Transverse colon (tissue), 4 donors: ENCODE measurements at regions not wholly inside any gene's neighbourhood (a gene's known extent, or its start where the extent isn't known, plus 50 kb on each side); places are given as distances from the start of the nearest gene placed in this dataset.

Experiments
- DNase-seq: peaks from one replicate; pipeline ENCODE4 v3.0.0-alpha.2; 2019
- H3K27ac ChIP-seq, 4 donors: fragments of 200-600 bp; sonication (generic); 2 replicates each; pipeline ENCODE4 v1.5.1; 2016 to 2018; ENCODE audit warnings: inconsistent platforms in 4 of 4
- H3K27me3 ChIP-seq: fragments of 200-600 bp; sonication (generic); 2 replicates; pipeline ENCODE4 v1.5.1; 2017; ENCODE audit warnings: inconsistent platforms
- H3K36me3 ChIP-seq, 4 donors: fragments of 200-600 bp; sonication (generic); 2 replicates each; pipeline ENCODE4 v1.5.1; 2017 to 2019; ENCODE audit warnings: inconsistent platforms in 4 of 4
- H3K4me1 ChIP-seq, 4 donors: fragments of 200-600 bp; sonication (generic); 2 replicates each; pipeline ENCODE4 v1.5.1; 2017 to 2020; ENCODE audit warnings: inconsistent platforms in 4 of 4
- H3K4me3 ChIP-seq, 4 donors: fragments of 200-600 bp; sonication (generic); 1 replicate in 1 of 4; 2 replicates in 3 of 4; pipeline versions ENCODE4 v1.5.1 to v1.6.1; 2017 to 2019; ENCODE audit warnings: inconsistent platforms in 4 of 4
- H3K9me3 ChIP-seq, 2 donors: fragments of 200-600 bp; sonication (generic); 2 replicates each; pipeline ENCODE4 v1.5.1; 2017 to 2019; ENCODE audit warnings: inconsistent platforms in 2 of 2
- EP300 ChIP-seq: sonication (generic); formaldehyde crosslinking; IDR thresholded peaks from one replicate; pipeline ENCODE4 v1.6.1; 2017; ENCODE audit warnings: antibody characterized with exemption, low read depth
- POLR2A ChIP-seq: fragments of 450-650 bp; IDR thresholded peaks from one replicate; pipeline ENCODE4 v1.6.1; 2016; ENCODE audit warnings: antibody characterized with exemption, mild to moderate bottlenecking, moderate library complexity
- POLR2AphosphoS5 ChIP-seq, 3 donors: sonication (generic); formaldehyde crosslinking; IDR thresholded peaks; one replicate each; pipeline ENCODE4 v1.6.1; 2016; ENCODE audit warnings: antibody characterized with exemption in 3 of 3
- WGBS, 2 donors: methylation state at CpG; one replicate each; pipeline ENCODE4 v1.1.5; 2018; ENCODE audit warnings: low coverage in 1 of 2; 5-methylcytosine and 5-hydroxymethylcytosine counted together
- in situ Hi-C, 4 donors: fragments of 200-750 bp; cut with MboI; loops; one replicate each; pipeline versions ENCODE4 v1.15.0 to v1.15.1; 2017; ENCODE audit warnings: low sequenced_read_pairs in 3 of 4, low pct_ligation_motif_present in 1 of 4, low pct_unique_long_range_greater_than_20kb in 1 of 4
- intact Hi-C: fragments of 100-400 bp; cut with DNase I; formaldehyde crosslinking; loops from one replicate; pipeline ENCODE4 v1.15.1; 2023; ENCODE audit warnings: low total_unique reads
- TF ChIP-seq, protein P1 (sequence below), 5 experiments: fragments of 200-600 bp in 3 of 5; fragments of 450-650 bp in 2 of 5; sonication (generic) in 3 of 5; IDR thresholded peaks; 1 replicate in 2 of 5; 2 replicates in 3 of 5; pipeline ENCODE4 v1.5.1; 2016 to 2017; ENCODE audit warnings: antibody characterized with exemption in 5 of 5, inconsistent platforms in 3 of 5, mild to moderate bottlenecking in 2 of 5, moderate library complexity in 1 of 5

DNA sequence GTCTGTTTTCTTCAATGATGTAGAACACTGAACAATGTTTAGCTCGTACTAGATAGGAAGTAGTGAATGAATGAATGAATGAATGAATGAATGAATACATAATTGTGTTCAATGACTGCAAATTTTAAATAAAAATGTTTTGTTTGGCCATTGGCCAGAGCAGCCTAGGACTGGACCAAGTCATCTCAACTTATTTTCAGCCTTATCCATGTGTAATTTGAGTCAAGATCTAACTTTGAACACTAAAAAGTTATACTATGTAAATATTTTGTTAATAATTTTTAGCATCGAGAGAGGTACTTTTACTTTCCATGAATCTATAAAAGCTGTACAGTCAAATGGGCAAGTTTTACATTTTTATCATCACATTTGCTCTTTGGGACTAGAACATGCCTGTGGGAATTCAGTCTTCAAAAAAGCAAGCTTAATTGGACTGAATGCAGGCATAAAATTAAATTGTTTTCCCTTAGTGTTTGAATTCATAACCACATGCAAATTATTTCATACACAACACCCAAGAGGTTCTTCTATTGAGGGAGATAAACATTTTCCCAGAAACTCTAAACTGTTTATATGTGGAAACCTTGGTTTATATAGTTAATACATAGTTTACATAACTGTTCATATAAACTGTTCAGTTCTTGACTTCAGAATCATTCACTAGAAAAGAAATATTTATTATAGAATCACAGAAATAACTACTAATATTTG, 222.1 kb upstream of the ANO3 start:
- intact Hi-C loops: no loop called here
- H3K4me1 ChIP-seq: no peaks in the 10 kb centered on the region

DNA sequence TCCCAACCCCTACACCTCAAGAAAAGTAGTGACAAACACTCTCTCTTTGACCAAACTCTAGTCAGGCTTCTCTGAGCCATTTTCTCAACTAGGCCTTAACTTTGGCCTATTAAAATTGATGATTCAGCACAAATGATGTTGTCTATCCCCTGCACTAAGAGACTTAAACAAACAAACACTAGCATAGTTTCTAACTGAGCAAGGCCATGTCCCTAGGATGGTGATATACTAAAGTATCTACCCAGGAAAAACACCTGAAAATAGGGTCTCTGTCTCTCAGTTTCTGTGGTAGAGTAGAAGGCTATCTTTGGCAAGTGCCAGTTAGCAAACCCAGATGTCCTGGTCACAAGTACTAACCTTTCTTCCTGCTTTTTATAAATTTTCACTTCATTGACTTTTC, 219.7 kb upstream of the ANO3 start:
- intact Hi-C loops (no loop called here), in situ Hi-C loops (no loop called here)
- TF ChIP-seq, protein P1, sequence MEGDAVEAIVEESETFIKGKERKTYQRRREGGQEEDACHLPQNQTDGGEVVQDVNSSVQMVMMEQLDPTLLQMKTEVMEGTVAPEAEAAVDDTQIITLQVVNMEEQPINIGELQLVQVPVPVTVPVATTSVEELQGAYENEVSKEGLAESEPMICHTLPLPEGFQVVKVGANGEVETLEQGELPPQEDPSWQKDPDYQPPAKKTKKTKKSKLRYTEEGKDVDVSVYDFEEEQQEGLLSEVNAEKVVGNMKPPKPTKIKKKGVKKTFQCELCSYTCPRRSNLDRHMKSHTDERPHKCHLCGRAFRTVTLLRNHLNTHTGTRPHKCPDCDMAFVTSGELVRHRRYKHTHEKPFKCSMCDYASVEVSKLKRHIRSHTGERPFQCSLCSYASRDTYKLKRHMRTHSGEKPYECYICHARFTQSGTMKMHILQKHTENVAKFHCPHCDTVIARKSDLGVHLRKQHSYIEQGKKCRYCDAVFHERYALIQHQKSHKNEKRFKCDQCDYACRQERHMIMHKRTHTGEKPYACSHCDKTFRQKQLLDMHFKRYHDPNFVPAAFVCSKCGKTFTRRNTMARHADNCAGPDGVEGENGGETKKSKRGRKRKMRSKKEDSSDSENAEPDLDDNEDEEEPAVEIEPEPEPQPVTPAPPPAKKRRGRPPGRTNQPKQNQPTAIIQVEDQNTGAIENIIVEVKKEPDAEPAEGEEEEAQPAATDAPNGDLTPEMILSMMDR (IDR thresholded peaks at IDR 0.05): no peak
- TF ChIP-seq POLR2A (no peak), EP300 (no peak), POLR2AphosphoS5 (IDR thresholded peaks at IDR 0.05) (no peak)
- Histone ChIP-seq H3K27me3 (no peaks in the 10 kb centered on the region), H3K36me3 (no peaks in the 10 kb centered on the region), H3K27ac (no peak overlapping the region), H3K9me3 (no peaks in the 10 kb centered on the region), H3K4me1 (no peaks in the 10 kb centered on the region), H3K4me3 (no peak overlapping the region)
- no peak for DNase-seq

More for the DNA sequence above, 222.1 kb upstream of the ANO3 start:
- 30 to 48% methylated on average over 2 of the region's 2 CpGs for WGBS, 2 donors
- in situ Hi-C loops: no loop called here
- no peaks in the 10 kb centered on the region for H3K27me3 ChIP-seq
- H3K27ac ChIP-seq: no peak overlapping the region
- no peaks in the 10 kb centered on the region for H3K36me3 ChIP-seq
- TF ChIP-seq EP300 (no peak), POLR2A (no peak), POLR2AphosphoS5 (IDR thresholded peaks at IDR 0.05) (no peak)
- TF ChIP-seq, protein P1 (IDR thresholded peaks at IDR 0.05): no peak
- no peak for DNase-seq
- no peak overlapping the region for H3K4me3 ChIP-seq
- no peaks in the 10 kb centered on the region for H3K9me3 ChIP-seq

DNA sequence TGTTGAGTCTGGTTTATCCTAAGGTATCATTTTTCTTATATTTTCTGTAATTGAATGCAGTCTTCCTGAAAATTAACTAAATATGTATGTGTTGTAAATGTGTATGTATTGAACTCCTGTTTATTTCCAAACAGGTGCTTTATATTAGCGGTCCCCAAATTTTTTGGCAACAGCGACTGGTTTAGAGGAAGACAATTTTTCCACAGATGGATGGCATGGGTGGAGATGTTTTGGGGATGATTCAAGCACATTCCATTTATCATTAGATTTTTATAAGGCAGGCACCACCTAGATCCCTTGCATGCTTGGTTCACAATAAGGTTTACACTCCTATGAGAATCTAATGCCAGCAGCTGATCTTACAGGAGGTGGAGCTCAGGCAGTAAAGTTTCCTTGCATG, 210.5 kb upstream of the ANO3 start:
- intact Hi-C loops: no loop called here
- no peaks in the 10 kb centered on the region for H3K36me3 ChIP-seq
- TF ChIP-seq EP300 (no peak), POLR2A (no peak), POLR2AphosphoS5 (IDR thresholded peaks at IDR 0.05) (no peak)
- TF ChIP-seq, protein P1 (IDR thresholded peaks at IDR 0.05): no peak
- no peaks in the 10 kb centered on the region for H3K27me3 ChIP-seq
- 84 to 92% methylated on average over 2 of the region's 2 CpGs for WGBS, 2 donors
- H3K27ac ChIP-seq: no peak overlapping the region
- in situ Hi-C loops: no loop called here
- no peak overlapping the region for H3K4me3 ChIP-seq
- no peaks in the 10 kb centered on the region for H3K9me3 ChIP-seq
- no peak for DNase-seq
- no peaks in the 10 kb centered on the region for H3K4me1 ChIP-seq

DNA sequence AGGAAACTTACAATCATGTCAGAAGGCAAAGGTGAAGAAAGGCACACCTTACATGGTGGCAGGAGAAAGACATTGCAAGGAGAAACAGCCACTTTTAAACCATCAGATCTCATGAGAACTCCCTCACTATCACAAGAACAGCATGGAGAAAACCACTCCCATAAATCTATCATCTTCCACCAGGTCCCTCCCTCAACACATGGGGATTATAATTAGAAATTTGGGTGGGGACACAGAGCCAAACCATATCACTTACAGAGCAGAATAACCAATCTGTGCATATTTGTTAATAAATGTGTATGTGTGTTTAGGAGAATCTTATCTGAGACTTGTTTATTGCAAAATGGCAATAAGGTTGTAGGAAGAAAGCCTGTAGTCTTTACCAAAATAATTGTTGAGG, 205.2 kb upstream of the ANO3 start:
- H3K4me1 ChIP-seq: no peaks in the 10 kb centered on the region
- H3K9me3 ChIP-seq: peaks cover 0 to 3% of the 10 kb centered on the region in 2 donors
- H3K27ac ChIP-seq: no peak overlapping the region
- no peak for DNase-seq
- H3K4me3 ChIP-seq: no peak overlapping the region
- intact Hi-C loops: no loop called here
- in situ Hi-C loops: loop anchor here in 1 of 4 donors (25.0 kb wide), 1 partner anchor 111 kb away; no protein-coding TSS in a partner anchor
- no peaks in the 10 kb centered on the region for H3K36me3 ChIP-seq
- TF ChIP-seq, protein P1 (IDR thresholded peaks at IDR 0.05): no peak
- TF ChIP-seq POLR2A: no peak
- no peak for TF ChIP-seq POLR2AphosphoS5 (IDR thresholded peaks at IDR 0.05)
- no peak for TF ChIP-seq EP300
- no peaks in the 10 kb centered on the region for H3K27me3 ChIP-seq
